ENCODE measurements at regions not wholly inside any gene's neighbourhood (a gene's known extent, or its start where the extent isn't known, plus 50 kb on each side); places are given as distances from the start of the nearest gene placed in this dataset.

- no peaks in the 10 kb centered on the region for H3K9me3 Mint-ChIP-seq
- ChIA-PET POLR2A (no interaction called here), CTCF (no interaction called here)
- no peak for TF ChIP-seq ZSCAN18 (CRISPR knock-in tag; IDR thresholded peaks at IDR 0.05)
- no peak for TF ChIP-seq TEAD4 (CRISPR knock-in tag; IDR thresholded peaks at IDR 0.05)
- TF ChIP-seq PREB (CRISPR knock-in tag; IDR thresholded peaks at IDR 0.05; ENCODE audit: borderline replicate concordance) = no peak
- H3K4me1 Mint-ChIP-seq = no peaks in the 10 kb centered on the region
- no peaks in the 10 kb centered on the region for H3K36me3 Mint-ChIP-seq
- H3K27me3 Mint-ChIP-seq (ENCODE audit: low read depth) = no peaks in the 10 kb centered on the region
- no peak for DNase-seq (ENCODE audit: low spot score)
- no peak for ATAC-seq
- H3K27ac Mint-ChIP-seq = no peak overlapping the region
- H3K4me3 Mint-ChIP-seq = no peak overlapping the region
Observed at GRCh38 chr5:20056933-20057332, 68.9 kb upstream of the CDH18 start.

GRCh38 chr5:20055301-20055700 lies 67.3 kb upstream of the CDH18 start:
- ChIA-PET CTCF (interaction anchor here (0.7 kb wide), 1 partner anchor 1282 kb away, joined by 5 read pairs; no protein-coding TSS in a partner anchor), POLR2A (no interaction called here)
- ATAC-seq (no peak), DNase-seq (ENCODE audit: low spot score) (no peak)
- Mint-ChIP-seq H3K9me3 (no peaks in the 10 kb centered on the region), H3K4me1 (no peaks in the 10 kb centered on the region), H3K27me3 (ENCODE audit: low read depth) (no peaks in the 10 kb centered on the region), H3K36me3 (no peaks in the 10 kb centered on the region), H3K4me3 (no peak overlapping the region), H3K27ac (no peak overlapping the region)
- no peak for TF ChIP-seq SMAD4 (CRISPR knock-in tag; IDR thresholded peaks at IDR 0.05)
- no peak for TF ChIP-seq ARID4B (CRISPR knock-in tag; IDR thresholded peaks at IDR 0.05; ENCODE audit: borderline replicate concordance)
- no peak for TF ChIP-seq CREM (CRISPR knock-in tag; IDR thresholded peaks at IDR 0.05)
- no peak for TF ChIP-seq MLX (CRISPR knock-in tag; IDR thresholded peaks at IDR 0.05)
- TF ChIP-seq GRHL2 (CRISPR knock-in tag; IDR thresholded peaks at IDR 0.05; ENCODE audit: insufficient replicate concordance, severe bottlenecking) = no peak
- no peak for TF ChIP-seq ATF1 (CRISPR knock-in tag; IDR thresholded peaks at IDR 0.05)
- TF ChIP-seq E2F1 (CRISPR knock-in tag; IDR thresholded peaks at IDR 0.05) = no peak
- TF ChIP-seq ZNF423 (CRISPR knock-in tag; IDR thresholded peaks at IDR 0.05) = no peak
- TF ChIP-seq PRRX2 (CRISPR knock-in tag; IDR thresholded peaks at IDR 0.05) = no peak
- TF ChIP-seq ELF4 (CRISPR knock-in tag; IDR thresholded peaks at IDR 0.05; ENCODE audit: low read depth) = no peak
- no peak for TF ChIP-seq PREB (CRISPR knock-in tag; IDR thresholded peaks at IDR 0.05; ENCODE audit: borderline replicate concordance)
- no peak for TF ChIP-seq ZNF396 (CRISPR knock-in tag; IDR thresholded peaks at IDR 0.05; ENCODE audit: borderline replicate concordance)
- no peak for TF ChIP-seq ZNF219 (CRISPR knock-in tag; IDR thresholded peaks at IDR 0.05; ENCODE audit: borderline replicate concordance)
- TF ChIP-seq ZNF232 (CRISPR knock-in tag; IDR thresholded peaks at IDR 0.05) = no peak
- TF ChIP-seq E2F5 (CRISPR knock-in tag; IDR thresholded peaks at IDR 0.05) = no peak
- no peak for TF ChIP-seq E2F4 (CRISPR knock-in tag; IDR thresholded peaks at IDR 0.05; ENCODE audit: borderline replicate concordance, low read depth)
